NCI-H1417 (cell line): ENCODE measurements at regions not wholly inside any gene's neighbourhood (a gene's known extent, or its start where the extent isn't known, plus 50 kb on each side); places are given as distances from the start of the nearest gene placed in this dataset.
A peak's percentile ranks its signal among the peaks of the same experiment; 100 is the strongest.
"Not testable (repeated sequence)": the region's sequence is repeated elsewhere in the genome, so short reads cannot be mapped to it uniquely, and the experiment has no call there.

Experiments used
- DNase-seq, 3 experiments: peaks; one replicate each; lab custom pipeline; 2025; lab: John Stamatoyannopoulos, UW

- no peak for DNase-seq
These were observed 824.2 kb downstream of the PLCL1 start for GRCh38 chr2:198628596-198628995.

- DNase-seq: no peak
These were observed 818.8 kb downstream of the PLCL1 start for GRCh38 chr2:198622986-198623730.

DNA sequence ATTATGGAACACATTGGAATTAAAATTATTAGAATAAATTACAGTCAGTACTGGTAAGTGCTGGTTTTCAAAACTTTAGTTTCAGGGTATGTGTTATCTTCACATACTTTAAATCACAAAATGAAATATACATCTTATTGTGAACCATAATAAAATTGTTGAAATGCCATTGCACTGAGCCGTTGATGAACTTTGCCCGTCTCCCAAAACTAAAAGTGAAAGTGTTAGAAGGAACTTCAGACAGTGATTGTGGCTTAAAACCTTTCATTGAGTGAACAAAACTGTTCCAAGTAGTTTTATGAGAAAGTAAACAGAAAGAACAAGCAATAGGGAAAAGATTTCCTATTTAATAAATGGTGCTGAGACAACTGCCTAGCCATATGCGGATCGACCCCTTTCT is 811.6 kb downstream of the PLCL1 start:
- DNase-seq: no peak

- DNase-seq: no peak
These were observed 806.8 kb downstream of the PLCL1 start for GRCh38 chr2:198611201-198611600.

DNA sequence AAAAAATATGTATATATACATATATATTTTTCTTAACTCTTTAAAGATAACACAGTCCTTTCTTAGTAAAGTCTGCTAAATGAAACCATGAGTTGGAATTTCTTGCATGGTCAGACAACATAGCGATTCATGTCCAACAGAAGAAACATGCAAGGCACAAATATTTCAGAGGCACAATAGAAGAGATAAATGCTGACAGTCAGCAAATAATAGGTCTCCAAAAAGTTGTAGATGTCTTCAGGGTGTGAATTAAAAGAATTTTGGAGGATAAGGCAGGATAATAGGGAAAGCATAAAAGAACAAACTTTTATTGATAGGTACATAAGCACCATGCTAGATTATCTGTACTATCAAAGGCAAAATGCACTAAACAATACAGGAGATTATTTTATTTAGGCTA is 800.2 kb downstream of the PLCL1 start:
- DNase-seq: no peak

DNA sequence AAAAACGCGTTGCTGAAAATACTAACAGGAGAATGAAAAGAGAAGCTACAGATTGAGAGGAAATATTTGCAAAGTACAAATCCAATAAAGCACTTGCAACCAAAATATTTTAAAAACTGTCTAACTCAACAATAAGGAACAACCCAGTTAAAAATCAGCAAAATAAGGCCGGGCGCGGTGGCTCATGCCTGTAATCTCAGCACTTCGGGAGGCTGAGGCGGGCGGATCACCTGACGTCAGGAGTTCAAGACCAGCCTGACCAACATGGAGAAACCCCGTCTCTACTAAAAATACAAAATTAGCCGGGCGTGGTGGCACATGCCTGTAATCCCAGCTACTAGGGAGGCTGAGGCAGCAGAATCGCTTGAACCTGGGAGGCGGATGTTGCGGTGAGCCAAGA is 798.6 kb downstream of the PLCL1 start:
- DNase-seq: not testable (repeated sequence)

- DNase-seq: no peak
These were observed 793.3 kb downstream of the PLCL1 start for GRCh38 chr2:198597648-198598047.

GRCh38 chr2:198596985-198597384 is 792.6 kb downstream of the PLCL1 start:
- DNase-seq: no peak

GRCh38 chr2:198595721-198596120 is 791.3 kb downstream of the PLCL1 start:
- DNase-seq: peak in 2 of 3 experiments; percentile 2 to 37

- DNase-seq: no peak
These were observed 787.2 kb downstream of the PLCL1 start for GRCh38 chr2:198591586-198591985.

- DNase-seq: no peak
These were observed 783.3 kb downstream of the PLCL1 start for GRCh38 chr2:198587741-198588140.

DNA sequence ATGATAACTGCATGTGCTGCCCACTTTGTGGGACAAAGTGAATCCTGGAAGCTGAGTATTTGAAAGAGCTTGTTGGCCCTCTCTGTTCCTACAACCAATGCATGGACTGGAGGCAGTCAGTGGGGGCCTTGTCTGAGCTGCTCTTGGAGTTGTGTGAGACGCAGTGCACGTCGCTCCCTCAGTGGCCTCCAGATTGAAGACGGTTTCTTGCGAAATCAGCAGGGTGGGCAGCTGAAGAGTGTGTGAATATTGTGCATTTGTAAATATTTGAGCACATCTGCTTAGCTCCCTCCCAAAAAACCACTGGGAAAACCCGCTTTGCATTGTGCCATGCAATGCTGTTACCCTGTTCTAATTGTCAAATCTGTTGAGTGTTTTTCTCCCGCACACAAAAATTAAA is 782.8 kb downstream of the PLCL1 start:
- no peak for DNase-seq

DNA sequence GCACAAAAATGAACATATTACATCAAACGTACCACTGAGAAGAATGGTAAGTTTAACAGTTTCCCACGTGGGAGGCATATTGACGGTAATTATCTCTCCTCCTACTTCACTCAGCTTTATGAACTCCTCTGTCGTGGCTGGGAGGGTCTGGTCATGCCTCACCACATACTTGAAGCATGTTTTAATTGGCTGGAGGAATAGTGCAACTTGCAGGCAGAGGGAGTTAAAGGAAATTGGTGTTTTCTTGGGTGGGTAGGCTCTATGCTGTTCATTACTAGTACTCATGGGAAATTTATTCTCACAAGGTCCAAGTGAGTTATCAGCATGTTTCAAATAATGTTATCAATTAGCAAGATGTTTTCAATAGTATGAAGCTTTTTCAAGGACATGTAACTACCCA is 767.0 kb downstream of the PLCL1 start:
- DNase-seq: peak in 1 of 3 experiments; percentile 9

GRCh38 chr2:198558176-198558575 is 753.8 kb downstream of the PLCL1 start:
- DNase-seq: no peak

GRCh38 chr2:198546122-198546521 is 741.7 kb downstream of the PLCL1 start:
- DNase-seq: peak in 1 of 3 experiments; percentile 51

GRCh38 chr2:198545411-198545810 is 741.0 kb downstream of the PLCL1 start:
- DNase-seq: peak in 1 of 3 experiments; percentile 39

DNA sequence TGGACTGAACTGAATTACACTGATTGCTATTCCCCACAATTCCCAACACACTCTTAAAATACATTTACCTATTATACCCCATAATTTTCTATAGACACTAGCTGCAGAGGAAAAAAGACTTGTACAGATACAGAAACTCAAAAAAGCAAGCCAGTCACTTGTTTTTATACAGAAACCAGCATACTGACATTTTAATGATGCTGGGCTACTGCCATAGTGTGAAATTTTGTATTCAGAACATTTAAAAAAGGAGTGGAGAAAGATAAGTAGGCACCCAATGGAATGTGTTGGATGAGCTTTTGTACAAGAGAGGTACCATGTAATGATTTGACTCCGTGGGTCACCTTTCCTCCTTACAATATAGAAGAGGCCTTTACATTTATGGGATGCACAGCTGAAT is 740.1 kb downstream of the PLCL1 start:
- DNase-seq: no peak

DNA sequence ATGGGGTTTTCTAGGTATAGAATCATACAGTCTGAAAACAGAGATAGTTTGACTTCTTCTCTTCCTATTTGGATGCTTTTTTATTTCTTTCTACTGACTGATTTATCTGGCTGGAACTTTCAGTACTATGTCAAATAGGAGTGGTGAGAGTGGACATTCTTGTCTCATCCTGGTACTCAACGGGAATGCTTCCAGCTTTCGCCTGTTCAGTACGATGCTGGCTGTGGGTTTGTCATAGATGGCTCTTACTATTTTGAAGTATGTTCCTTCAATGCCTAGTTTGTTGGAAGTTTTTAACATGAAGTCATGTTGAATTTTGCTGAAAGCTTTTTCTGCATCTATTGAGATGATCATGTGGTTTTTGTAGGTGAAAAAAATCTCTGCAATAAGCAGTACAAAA is 730.4 kb downstream of the PLCL1 start:
- no peak for DNase-seq

- DNase-seq: no peak
These were observed 721.0 kb downstream of the PLCL1 start for GRCh38 chr2:198525211-198525969.

DNA sequence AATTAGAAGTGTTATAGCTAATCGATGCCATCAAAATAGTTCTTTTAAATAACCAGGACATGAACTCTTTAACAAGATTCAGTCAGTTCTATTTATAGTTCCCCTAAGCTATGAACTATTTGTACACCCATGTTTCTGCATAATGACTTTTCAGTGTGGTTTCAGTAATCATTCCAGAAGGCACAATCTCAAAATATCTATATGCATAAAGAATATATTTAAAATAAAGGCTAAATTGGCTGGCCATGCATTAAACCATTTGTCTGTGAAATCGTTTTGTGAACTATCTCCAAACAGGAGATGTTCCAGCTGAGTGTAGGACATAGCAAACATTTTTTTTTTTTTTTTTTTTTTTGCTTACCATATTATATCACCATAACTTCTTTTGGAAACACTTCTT is 719.3 kb downstream of the PLCL1 start:
- no peak for DNase-seq

DNA sequence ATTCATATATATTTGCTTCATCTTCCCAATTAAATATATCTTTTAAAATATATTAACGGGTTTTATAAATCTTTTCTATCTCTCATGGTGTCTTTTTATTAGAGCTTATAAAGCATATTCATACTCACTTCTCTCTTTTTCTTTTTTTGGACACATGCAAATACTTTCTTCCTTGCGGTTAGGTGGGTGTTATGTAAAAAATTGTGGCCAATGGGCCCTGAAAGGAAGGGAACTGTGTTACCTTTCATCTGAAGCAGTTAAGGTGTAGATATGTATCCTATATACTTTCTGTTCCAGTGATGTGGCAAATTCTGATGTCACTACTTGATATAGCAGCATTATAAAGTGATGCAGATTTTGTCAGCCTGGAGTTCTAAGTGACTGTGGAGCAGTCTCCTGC is 714.5 kb downstream of the PLCL1 start:
- no peak for DNase-seq

GRCh38 chr2:198517976-198518375 is 713.6 kb downstream of the PLCL1 start:
- no peak for DNase-seq

- DNase-seq: not testable (repeated sequence)
These were observed 704.2 kb downstream of the PLCL1 start for GRCh38 chr2:198508610-198509009.
